Breast epithelium (tissue), 4 donors: ENCODE measurements at regions not wholly inside any gene's neighbourhood (a gene's known extent, or its start where the extent isn't known, plus 50 kb on each side); places are given as distances from the start of the nearest gene placed in this dataset.

Experiments
- DNase-seq, 2 donors: peaks; one replicate each; pipeline ENCODE4 v3.0.0-alpha.2; 2019; ENCODE audit warnings: low spot score in 2 of 2
- H3K27ac ChIP-seq, 2 donors: fragments of 200-600 bp; sonication (generic) in 1 of 2; one replicate each; pipeline ENCODE4 v1.5.1; 2016 to 2019; ENCODE audit warnings: mild to moderate bottlenecking in 1 of 2
- H3K27me3 ChIP-seq, 2 donors: fragments of 200-600 bp; sonication (generic) in 1 of 2; one replicate each; pipeline versions ENCODE4 v1.5.1 to v1.6.0; 2017 to 2019; ENCODE audit warnings: control low read depth in 1 of 2, mild to moderate bottlenecking in 1 of 2
- H3K36me3 ChIP-seq: fragments of 200-600 bp; one replicate; pipeline ENCODE4 v1.5.1; 2019
- H3K4me1 ChIP-seq, 2 donors: fragments of 200-600 bp; sonication (generic); one replicate each; pipeline ENCODE4 v1.5.1; 2016 to 2019; ENCODE audit warnings: control low read depth in 1 of 2
- H3K4me3 ChIP-seq, 3 donors: fragments of 200-600 bp; sonication (generic); 1 replicate in 2 of 3; 2 replicates in 1 of 3; pipeline ENCODE4 v1.5.1; 2016 to 2019; ENCODE audit warnings: mild to moderate bottlenecking in 3 of 3, moderate library complexity in 2 of 3
- H3K9me3 ChIP-seq, 2 donors: fragments of 200-600 bp; sonication (generic) in 1 of 2; one replicate each; pipeline ENCODE4 v1.5.1; 2016 to 2019; ENCODE audit warnings: control low read depth in 1 of 2
- CTCF ChIP-seq, 3 donors: fragments of 450-650 bp; IDR thresholded peaks; one replicate each; pipeline ENCODE4 v1.5.1; 2016 to 2017; ENCODE audit warnings: antibody characterized with exemption in 3 of 3, mild to moderate bottlenecking in 3 of 3, moderate library complexity in 3 of 3
- POLR2A ChIP-seq: fragments of 450-650 bp; IDR thresholded peaks from one replicate; pipeline ENCODE4 v1.6.1; 2016; ENCODE audit warnings: antibody characterized with exemption, mild to moderate bottlenecking, moderate library complexity
- POLR2AphosphoS5 ChIP-seq, 3 donors: sonication (generic); formaldehyde crosslinking; IDR thresholded peaks; one replicate each; pipeline ENCODE4 v1.6.1; 2017; ENCODE audit warnings: antibody characterized with exemption in 3 of 3
- intact Hi-C: fragments of 100-400 bp; cut with DNase I; formaldehyde crosslinking; loops from one replicate; pipeline ENCODE4 v1.15.1; 2023; ENCODE audit warnings: low total_unique reads

GRCh38 chr13:51524829-51525566, 59.3 kb upstream of the WDFY2 start:
- Histone ChIP-seq H3K4me1 (no peaks in the 10 kb centered on the region), H3K27ac (no peak overlapping the region), H3K36me3 (no peaks in the 10 kb centered on the region), H3K27me3 (no peaks in the 10 kb centered on the region), H3K9me3 (no peaks in the 10 kb centered on the region), H3K4me3 (no peak overlapping the region)
- DNase-seq = no peak
- intact Hi-C loops = no loop called here
- TF ChIP-seq POLR2AphosphoS5 (IDR thresholded peaks at IDR 0.05) (no peak), POLR2A (no peak), CTCF (IDR thresholded peaks at IDR 0.05) (no peak)

- Histone ChIP-seq H3K27ac (no peak overlapping the region), H3K4me1 (no peaks in the 10 kb centered on the region), H3K9me3 (no peaks in the 10 kb centered on the region), H3K27me3 (no peaks in the 10 kb centered on the region), H3K4me3 (no peak overlapping the region), H3K36me3 (no peaks in the 10 kb centered on the region)
- no peak for DNase-seq
- intact Hi-C loops = no loop called here
- TF ChIP-seq POLR2AphosphoS5 (IDR thresholded peaks at IDR 0.05) (no peak), CTCF (IDR thresholded peaks at IDR 0.05) (no peak), POLR2A (no peak)
These were observed 58.6 kb upstream of the WDFY2 start for GRCh38 chr13:51525567-51526167.

DNA sequence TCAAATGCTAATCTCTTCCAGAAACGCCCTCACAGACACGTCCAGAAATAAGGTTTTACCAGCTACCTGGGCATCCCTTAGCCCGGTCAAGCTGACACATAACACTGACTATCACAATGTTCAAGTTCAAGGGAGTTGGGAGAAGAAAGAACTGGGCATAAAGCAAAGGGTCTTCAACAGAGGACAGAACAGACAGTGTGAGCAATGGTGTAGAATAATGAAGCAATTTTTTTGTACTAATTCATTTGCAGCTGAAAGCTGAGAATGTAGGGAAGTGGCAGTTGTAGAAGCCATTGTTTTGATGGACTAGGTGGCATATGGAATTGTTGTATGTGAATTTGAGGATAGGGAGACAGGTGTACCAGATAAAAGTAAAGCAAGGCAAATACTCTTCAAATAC, 58.1 kb upstream of the WDFY2 start:
- TF ChIP-seq CTCF (IDR thresholded peaks at IDR 0.05) = no peak
- TF ChIP-seq POLR2AphosphoS5 (IDR thresholded peaks at IDR 0.05) = no peak
- no peak for TF ChIP-seq POLR2A
- Histone ChIP-seq H3K27me3 (no peaks in the 10 kb centered on the region), H3K9me3 (no peaks in the 10 kb centered on the region), H3K4me3 (no peak overlapping the region), H3K27ac (no peak overlapping the region), H3K36me3 (no peaks in the 10 kb centered on the region), H3K4me1 (no peaks in the 10 kb centered on the region)
- intact Hi-C loops = no loop called here
- DNase-seq = no peak

DNA sequence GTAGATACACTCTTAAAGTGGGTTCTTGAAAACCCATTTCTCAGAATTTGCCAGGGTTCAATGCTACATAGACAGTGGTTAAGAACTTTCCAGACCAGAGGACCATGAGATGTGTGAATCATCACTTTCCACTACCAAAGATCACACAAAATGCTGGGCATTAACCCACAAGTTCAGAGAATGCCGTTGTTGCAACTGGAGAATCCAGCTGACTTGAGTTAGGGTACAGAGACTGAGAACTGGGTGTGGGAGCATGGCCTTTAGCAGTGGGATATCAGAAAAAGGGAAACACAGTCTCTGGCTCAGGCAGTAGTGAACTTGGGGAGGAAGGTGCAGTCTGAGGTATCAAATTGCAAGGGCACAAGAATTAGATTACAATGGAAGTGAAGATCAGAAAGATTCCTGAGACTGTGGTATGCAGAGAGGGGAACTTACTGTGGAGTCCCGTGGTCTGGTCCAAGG, 51.5 kb upstream of the WDFY2 start:
- DNase-seq = no peak
- TF ChIP-seq POLR2AphosphoS5 (IDR thresholded peaks at IDR 0.05) (no peak), CTCF (IDR thresholded peaks at IDR 0.05) (no peak), POLR2A (no peak)
- Histone ChIP-seq H3K9me3 (no peaks in the 10 kb centered on the region), H3K4me1 (no peaks in the 10 kb centered on the region), H3K27me3 (no peaks in the 10 kb centered on the region), H3K27ac (no peak overlapping the region), H3K4me3 (no peak overlapping the region), H3K36me3 (no peaks in the 10 kb centered on the region)
- intact Hi-C loops = no loop called here

GRCh38 chr13:51534041-51534817, 50.0 kb upstream of the WDFY2 start:
- Histone ChIP-seq H3K4me3 (no peak overlapping the region), H3K4me1 (no peaks in the 10 kb centered on the region), H3K9me3 (no peaks in the 10 kb centered on the region), H3K36me3 (no peaks in the 10 kb centered on the region), H3K27me3 (no peaks in the 10 kb centered on the region), H3K27ac (no peak overlapping the region)
- intact Hi-C loops = no loop called here
- TF ChIP-seq CTCF (IDR thresholded peaks at IDR 0.05) = no peak
- TF ChIP-seq POLR2A = no peak
- no peak for TF ChIP-seq POLR2AphosphoS5 (IDR thresholded peaks at IDR 0.05)
- no peak for DNase-seq
